WERI-Rb-1 (cell line): ENCODE measurements at regions not wholly inside any gene's neighbourhood (a gene's known extent, or its start where the extent isn't known, plus 50 kb on each side); places are given as distances from the start of the nearest gene placed in this dataset.
"Not testable (repeated sequence)": the region's sequence is repeated elsewhere in the genome, so short reads cannot be mapped to it uniquely, and the experiment has no call there.

Experiments
- DNase-seq: peaks from one replicate; pipeline ENCODE4 v3.0.0-alpha.2; 2020
- H3K27ac ChIP-seq: fragments of 250-450 bp; sonication (Bioruptor Pico); 2 replicates; pipeline ENCODE4 v1.5.1; 2020; ENCODE audit warnings: mild to moderate bottlenecking, moderate library complexity
- H3K27me3 ChIP-seq: fragments of 250-450 bp; sonication (Bioruptor Pico); 2 replicates; pipeline ENCODE4 v1.5.1; 2021; ENCODE audit warnings: mild to moderate bottlenecking, low read depth, moderate library complexity; ENCODE audit not compliant: insufficient read depth, severe bottlenecking
- H3K36me3 ChIP-seq: fragments of 250-450 bp; sonication (Bioruptor Pico); 2 replicates; pipeline ENCODE4 v1.5.1; 2020; ENCODE audit warnings: mild to moderate bottlenecking, moderate library complexity
- H3K4me3 ChIP-seq: 2 replicates; pipeline ENCODE4 v1.5.1; 2011; ENCODE audit warnings: low read depth, mild to moderate bottlenecking, control low read depth, low read length
- H3K9me3 ChIP-seq: fragments of 250-450 bp; sonication (Bioruptor Pico); 2 replicates; pipeline ENCODE4 v1.5.1; 2021; ENCODE audit warnings: mild to moderate bottlenecking, moderate library complexity; ENCODE audit not compliant: severe bottlenecking
- TF ChIP-seq, protein P1 (sequence below): IDR thresholded peaks from 2 replicates; pipeline ENCODE4 v1.5.1; 2011; ENCODE audit warnings: low read depth, mild to moderate bottlenecking, control low read depth, inconsistent platforms, low read length

DNA sequence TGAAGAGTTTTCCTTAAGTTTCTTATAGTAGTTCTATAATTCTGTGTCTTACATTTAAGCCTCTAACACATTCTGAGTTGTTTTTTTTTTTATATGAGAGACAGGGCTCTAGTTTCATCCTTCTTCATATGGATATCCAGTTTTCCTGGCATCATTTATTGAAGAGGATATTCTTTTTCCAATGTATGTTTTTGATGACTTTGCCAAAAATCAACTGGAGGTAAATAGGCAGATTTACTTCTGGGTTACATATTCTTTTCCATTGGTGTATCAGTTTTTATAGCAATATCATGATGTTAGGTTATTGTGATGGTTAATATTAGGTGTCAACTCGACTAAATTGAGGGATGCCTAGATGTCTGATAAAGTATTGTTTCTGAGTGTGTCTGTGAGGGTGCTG is 650.7 kb upstream of the GRID2 start:
- no peak overlapping the region for H3K27ac ChIP-seq
- TF ChIP-seq, protein P1, sequence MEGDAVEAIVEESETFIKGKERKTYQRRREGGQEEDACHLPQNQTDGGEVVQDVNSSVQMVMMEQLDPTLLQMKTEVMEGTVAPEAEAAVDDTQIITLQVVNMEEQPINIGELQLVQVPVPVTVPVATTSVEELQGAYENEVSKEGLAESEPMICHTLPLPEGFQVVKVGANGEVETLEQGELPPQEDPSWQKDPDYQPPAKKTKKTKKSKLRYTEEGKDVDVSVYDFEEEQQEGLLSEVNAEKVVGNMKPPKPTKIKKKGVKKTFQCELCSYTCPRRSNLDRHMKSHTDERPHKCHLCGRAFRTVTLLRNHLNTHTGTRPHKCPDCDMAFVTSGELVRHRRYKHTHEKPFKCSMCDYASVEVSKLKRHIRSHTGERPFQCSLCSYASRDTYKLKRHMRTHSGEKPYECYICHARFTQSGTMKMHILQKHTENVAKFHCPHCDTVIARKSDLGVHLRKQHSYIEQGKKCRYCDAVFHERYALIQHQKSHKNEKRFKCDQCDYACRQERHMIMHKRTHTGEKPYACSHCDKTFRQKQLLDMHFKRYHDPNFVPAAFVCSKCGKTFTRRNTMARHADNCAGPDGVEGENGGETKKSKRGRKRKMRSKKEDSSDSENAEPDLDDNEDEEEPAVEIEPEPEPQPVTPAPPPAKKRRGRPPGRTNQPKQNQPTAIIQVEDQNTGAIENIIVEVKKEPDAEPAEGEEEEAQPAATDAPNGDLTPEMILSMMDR, result no peak
- no peak overlapping the region for H3K4me3 ChIP-seq
- DNase-seq, result no peak
- no peaks in the 10 kb centered on the region for H3K27me3 ChIP-seq
- no peaks in the 10 kb centered on the region for H3K36me3 ChIP-seq
- H3K9me3 ChIP-seq, result no peaks in the 10 kb centered on the region

DNA sequence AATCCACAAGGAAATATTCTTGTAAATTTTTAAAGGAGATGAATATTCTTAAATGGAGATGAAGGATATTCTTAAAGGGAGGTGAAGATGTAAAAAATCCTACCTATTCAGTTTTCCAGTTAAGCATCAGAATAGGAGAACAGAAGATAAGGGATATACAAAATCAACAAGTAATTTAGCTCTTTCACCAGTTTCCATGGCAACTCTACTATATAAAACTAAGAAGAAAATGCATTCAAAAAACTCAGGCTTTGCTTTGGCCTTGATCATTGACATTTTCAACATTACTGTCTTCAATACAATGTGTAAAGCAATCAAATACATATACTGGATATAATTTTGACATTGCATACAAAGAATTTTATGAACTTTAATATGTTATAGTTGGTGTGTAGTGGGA is 622.7 kb upstream of the GRID2 start:
- H3K27ac ChIP-seq, result no peak overlapping the region
- no peak overlapping the region for H3K4me3 ChIP-seq
- no peak for DNase-seq
- TF ChIP-seq, protein P1, result no peak
- H3K27me3 ChIP-seq, result no peaks in the 10 kb centered on the region
- H3K36me3 ChIP-seq, result no peaks in the 10 kb centered on the region
- no peaks in the 10 kb centered on the region for H3K9me3 ChIP-seq

DNA sequence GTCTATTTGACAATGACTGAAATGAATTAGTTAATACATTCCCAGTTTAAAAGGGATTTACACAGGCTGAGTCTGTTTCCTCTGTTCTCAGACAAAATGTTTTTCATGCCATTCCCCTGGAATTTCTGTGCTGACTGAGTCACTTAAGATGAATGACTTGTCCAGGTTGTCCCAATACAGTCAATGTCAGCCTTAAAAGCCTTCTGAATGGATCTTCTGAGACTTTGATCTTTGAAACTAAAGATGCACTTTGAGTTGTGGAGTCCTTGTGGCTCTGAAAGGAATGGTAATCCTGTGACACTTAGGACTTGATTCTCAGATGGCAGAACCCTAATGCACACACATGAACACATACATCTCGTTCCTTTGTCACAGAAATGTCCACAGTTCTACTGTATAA is 622.2 kb upstream of the GRID2 start:
- DNase-seq, result no peak
- TF ChIP-seq, protein P1, result no peak
- H3K27ac ChIP-seq, result no peak overlapping the region
- no peaks in the 10 kb centered on the region for H3K9me3 ChIP-seq
- no peak overlapping the region for H3K4me3 ChIP-seq
- H3K36me3 ChIP-seq, result no peaks in the 10 kb centered on the region
- no peaks in the 10 kb centered on the region for H3K27me3 ChIP-seq

DNA sequence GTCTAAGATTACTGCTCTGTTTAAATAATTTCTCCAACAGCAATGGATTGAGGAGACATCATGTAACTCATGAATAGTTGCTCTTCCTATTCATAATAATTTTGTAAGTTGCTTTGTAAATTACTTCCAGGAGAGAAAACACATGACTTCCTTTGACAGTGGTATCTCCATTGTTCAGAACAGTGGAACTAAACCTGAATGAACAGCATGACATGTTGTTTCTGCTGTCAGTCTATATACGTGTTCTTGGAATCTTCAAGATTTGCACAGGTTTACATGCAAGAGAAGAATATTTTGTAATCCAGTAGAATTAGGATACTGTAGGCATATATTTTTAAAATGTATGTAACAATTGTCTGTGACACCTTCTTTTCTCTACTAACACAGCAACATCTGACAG is 618.8 kb upstream of the GRID2 start:
- no peaks in the 10 kb centered on the region for H3K27me3 ChIP-seq
- no peak overlapping the region for H3K4me3 ChIP-seq
- no peak for DNase-seq
- TF ChIP-seq, protein P1, result no peak
- no peaks in the 10 kb centered on the region for H3K9me3 ChIP-seq
- no peak overlapping the region for H3K27ac ChIP-seq
- H3K36me3 ChIP-seq, result no peaks in the 10 kb centered on the region

DNA sequence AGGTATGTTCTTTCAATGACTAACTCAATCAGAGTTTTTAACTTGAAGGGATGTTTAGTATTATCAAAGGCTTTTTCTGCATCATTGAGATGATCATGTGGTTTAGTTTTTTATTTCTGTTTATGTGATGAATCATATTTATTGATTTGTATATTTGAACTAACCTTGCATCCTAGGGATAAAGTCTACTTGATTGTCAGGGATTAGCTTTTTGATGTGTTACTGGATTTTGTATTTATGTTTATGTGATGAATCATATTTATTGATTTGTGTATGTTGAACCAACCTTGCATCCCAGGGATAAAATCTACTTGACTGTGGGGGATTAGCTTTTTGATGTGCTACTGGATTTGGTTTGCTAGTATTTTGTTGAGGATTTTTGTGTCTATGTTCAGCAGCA is 615.4 kb upstream of the GRID2 start:
- TF ChIP-seq, protein P1, result no peak
- no peaks in the 10 kb centered on the region for H3K36me3 ChIP-seq
- DNase-seq, result no peak
- no peaks in the 10 kb centered on the region for H3K9me3 ChIP-seq
- no peak overlapping the region for H3K27ac ChIP-seq
- H3K4me3 ChIP-seq, result no peak overlapping the region
- no peaks in the 10 kb centered on the region for H3K27me3 ChIP-seq

DNA sequence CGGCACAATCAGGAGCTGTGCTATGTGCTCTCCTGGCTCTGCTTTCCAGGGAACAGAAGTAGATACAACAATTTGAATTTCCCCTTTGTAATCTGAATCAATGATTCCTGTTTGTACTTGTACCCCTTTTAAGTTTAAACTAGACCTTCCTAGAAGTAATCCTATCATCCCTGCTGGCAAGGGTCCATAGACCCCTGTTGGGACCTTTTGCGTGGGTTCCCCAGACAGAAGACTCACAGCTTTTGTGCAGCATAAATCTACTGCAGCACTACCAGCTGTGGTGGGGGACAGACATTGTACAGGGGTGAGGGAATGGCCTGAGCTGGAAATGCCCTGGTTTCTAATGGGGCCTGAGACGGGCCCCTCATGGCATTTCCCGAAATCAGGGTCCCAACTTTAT is 604.1 kb upstream of the GRID2 start:
- H3K4me3 ChIP-seq, H3K9me3 ChIP-seq, H3K36me3 ChIP-seq, H3K27me3 ChIP-seq, H3K27ac ChIP-seq, DNase-seq: not testable (repeated sequence)
